Skin of body (tissue), 1 donor: ENCODE measurements at regions not wholly inside any gene's neighbourhood (a gene's known extent, or its start where the extent isn't known, plus 50 kb on each side); places are given as distances from the start of the nearest gene placed in this dataset.
"Not testable (repeated sequence)": the region's sequence is repeated elsewhere in the genome, so short reads cannot be mapped to it uniquely, and the experiment has no call there.

Source experiments
- DNase-seq: peaks from one replicate; lab custom pipeline; 2025; lab: John Stamatoyannopoulos, UW

DNA sequence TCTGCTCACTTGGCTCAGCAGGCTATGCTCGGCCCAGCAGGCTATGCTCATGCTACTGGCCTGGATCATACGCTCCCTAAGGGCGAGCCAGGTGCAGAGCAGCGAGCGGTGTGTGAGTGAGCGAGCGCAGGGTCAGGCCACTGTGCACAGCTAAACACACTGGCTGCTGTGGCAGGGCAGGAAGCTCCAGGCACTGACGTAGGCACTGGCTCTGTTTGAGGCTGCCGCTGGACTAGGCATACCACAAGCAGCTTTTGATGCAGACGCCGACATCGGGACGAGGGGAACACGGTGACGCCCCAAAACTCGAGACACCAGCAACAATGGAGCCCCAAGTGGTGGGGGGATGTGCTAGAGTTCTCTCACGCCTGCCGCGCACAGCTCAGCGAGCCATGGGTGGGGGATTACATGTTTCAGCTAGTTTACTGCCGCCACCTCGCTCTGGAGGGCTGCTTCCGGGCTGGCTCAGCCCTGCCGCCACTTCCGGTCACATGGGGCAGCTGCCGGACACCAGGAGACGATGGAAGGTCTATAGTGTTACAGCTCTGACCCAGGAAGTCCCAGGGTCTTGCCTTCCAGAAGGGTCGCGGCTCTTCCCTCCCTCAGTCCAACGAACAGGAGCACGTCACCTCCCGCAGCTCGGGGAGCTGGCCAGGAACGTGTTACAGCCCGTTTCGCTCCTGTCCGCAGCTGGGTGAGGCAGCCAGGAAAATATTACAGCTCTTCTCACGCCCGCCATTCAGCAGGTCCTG, 1176.9 kb upstream of the LRRTM1 start:
- DNase-seq: no peak

- DNase-seq: no peak
Observed at GRCh38 chr2:81467096-81467495, 1162.5 kb upstream of the LRRTM1 start.

DNA sequence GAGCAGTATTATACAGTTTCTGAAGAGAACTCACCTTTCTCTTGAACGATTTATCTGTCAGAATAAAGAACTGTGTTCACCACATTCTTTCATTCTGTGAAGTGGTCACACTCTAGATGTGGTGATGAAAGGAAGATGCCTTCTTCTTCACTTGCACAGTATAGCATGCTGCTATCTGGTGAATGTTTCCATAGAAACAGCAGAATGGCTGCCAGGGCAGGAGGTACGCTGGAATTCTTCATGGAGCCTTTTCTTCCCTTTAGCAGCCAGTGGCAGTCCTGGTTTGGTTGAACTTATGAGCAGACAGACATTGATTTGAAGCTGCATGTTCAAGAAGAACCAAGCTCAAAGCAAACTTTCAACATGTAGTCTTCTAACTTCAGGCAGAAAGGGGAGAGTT, 1157.9 kb upstream of the LRRTM1 start:
- DNase-seq: no peak

DNA sequence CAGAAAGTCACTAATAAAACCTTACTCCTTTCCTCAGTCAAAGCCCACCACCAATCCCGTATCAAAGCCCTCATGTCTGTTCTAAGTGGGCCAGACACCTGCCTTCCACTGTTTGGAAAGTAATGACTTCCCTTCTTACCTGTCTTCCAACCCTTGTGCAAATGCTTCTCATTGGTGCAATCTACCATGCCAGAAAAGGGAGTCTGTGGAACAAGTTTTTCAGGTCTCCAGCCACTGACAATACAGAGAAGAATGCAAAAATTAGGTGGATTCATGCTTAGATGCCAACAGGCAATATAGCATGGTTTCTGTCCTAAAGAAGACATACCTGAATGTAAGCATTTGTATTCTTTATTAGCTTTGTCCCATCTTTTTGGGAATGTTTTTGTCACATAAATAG, 1140.6 kb upstream of the LRRTM1 start:
- DNase-seq: no peak

GRCh38 chr2:81437456-81438000, 1133.0 kb upstream of the LRRTM1 start:
- DNase-seq: no peak

- DNase-seq: no peak
Observed at GRCh38 chr2:81436256-81436655, 1131.7 kb upstream of the LRRTM1 start.

DNA sequence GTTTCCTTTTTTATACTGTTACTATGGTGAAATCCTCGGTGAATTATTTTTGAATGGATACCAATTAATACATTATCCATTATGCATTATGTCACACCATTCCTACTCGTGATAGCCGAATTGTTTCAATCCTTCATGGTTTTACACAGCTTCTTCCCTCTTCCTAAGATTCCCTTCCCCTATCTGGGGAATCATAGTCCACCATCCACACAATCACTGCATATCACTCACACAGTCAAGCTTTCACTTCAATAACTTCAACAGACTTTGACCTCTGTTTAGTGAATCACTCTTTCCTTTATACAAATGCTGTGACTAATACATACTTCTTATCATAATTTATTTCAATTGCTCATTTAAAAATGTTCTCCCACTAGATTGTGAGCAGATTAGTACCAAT, 1108.1 kb upstream of the LRRTM1 start:
- DNase-seq: no peak

DNA sequence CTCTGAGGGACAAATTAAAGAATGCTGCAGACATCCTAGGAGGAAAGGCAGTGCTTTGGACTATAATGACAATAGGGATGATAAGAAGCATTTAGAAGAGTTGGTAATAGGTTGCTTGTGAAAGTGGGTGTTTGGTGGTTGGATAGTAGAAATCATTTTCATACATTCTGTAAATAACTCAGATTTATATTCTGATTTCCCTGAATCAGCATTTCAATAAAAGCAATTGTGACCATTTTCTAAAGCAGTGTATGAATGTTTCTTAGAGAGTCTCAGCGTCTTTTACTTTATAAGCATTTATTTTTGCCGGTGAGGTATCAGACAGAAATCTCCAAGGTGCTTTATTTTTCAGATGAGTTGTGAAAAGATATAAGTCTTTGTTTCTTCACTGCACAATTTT, 1099.0 kb upstream of the LRRTM1 start:
- no peak for DNase-seq

GRCh38 chr2:81396417-81397019, 1092.0 kb upstream of the LRRTM1 start:
- no peak for DNase-seq

DNA sequence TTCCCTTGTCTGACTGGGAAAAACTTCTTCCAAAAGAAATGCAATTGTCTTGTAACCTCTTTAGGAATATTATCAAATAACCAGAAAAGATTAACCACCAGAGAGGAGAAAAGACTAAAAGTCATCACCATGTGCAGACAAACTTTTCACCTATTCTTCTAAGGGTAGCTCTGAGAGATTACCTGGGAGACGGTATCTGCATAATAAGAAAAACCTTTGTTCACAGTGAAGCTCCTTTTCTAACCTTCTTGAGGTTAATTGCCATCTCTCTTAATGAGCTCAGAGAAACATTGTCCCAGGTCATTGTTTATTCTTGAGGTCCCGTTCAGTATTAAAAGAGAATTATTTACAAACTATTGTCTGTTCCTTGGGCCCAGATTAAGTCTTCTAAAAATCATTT, 1091.2 kb upstream of the LRRTM1 start:
- no peak for DNase-seq

DNA sequence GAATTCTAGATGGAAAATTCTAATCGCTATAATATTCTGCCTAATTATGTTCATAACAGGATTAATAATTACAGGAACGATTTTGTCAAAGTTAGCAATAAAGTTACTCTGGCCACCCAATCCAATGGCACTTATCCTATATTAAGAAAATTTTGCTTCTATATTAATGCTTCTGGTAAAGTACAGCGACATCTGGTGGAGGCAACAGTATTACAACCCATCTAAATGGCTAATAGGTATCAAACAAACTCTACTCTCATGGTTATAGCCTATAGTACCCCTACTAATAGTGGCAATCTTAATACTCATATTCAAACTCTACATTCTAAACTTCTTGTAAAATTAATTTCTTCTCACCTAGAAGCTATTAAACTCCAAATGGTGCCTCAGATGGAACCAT, 1084.7 kb upstream of the LRRTM1 start:
- DNase-seq: no peak

DNA sequence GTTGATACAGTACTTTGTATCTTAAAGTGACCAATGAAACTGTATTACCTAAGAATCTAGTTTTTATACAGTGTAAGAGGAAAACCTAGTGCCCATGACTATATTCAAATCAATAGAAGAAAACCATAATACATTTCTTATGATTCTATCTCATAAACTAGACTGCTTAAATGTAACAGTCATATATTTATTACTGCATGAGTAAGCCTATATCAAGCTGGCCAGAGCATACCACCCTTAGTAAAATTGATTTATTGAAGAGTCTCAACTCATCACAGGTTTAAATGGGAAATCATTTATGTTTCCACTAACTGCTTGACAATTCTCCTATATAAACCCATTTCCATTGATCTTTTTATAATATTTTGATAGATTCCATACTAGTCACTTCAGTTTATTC, 1059.2 kb upstream of the LRRTM1 start:
- DNase-seq: no peak

GRCh38 chr2:81362468-81362867, 1057.9 kb upstream of the LRRTM1 start:
- DNase-seq: not testable (repeated sequence)

- no peak for DNase-seq
Observed at GRCh38 chr2:81355436-81355835, 1050.9 kb upstream of the LRRTM1 start.

DNA sequence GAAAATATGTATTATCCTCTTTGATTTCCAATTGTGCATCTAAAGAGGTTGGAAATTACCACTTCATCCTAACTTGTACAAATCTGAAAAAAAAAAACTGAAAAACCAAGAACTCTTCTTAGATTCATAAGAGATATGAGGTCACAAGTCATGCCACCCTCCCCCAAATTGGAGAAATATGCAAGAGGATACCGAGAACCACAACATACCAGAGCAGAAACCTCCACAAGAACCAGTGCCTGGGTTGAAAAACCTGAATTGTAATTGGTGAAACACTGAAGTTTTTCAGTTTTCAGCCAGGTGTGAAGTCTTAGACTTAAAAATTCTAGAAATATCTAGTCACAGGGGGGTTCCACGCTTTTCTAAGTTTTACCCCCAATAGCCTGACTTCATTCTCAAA, 1029.5 kb upstream of the LRRTM1 start:
- no peak for DNase-seq

- DNase-seq: no peak
Observed at GRCh38 chr2:81328968-81329367, 1024.4 kb upstream of the LRRTM1 start.

DNA sequence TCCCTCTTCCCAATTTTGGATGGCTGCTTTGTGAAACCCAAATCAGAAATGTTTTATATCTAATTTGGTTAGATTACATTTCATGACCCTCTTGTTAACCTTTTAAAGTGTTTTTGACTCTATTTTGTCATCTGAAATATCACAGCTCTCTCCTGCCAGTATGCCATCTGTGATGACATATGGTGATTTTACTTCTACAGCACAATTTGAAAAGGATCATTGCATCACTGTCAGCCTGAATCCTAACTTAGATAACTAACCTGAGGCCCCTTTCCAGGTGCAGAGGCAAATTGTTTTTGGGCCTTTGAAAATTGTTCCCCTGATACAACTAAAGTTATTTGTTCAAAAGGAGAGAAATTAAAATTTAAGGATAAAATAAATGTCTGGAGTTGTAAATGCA, 1023.4 kb upstream of the LRRTM1 start:
- DNase-seq: no peak

DNA sequence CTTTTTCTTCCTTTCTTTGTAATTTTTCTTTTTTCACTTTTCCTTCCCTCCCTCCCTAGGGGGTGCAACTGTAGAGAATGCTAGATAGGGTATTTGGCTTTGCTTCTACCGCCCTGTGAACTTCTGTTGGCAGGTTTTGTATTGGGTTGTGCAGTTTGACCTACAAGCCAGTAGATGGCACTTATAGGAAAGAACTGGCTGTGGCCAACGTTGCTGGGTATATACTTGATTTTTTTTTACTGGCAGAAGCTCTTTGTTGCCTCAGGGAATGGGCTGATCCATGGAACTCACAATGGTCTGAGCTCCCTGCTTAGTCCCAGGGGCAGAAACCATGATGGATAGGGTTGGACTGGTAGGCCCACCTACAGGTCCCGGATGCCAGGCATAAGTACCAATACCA, 1019.5 kb upstream of the LRRTM1 start:
- DNase-seq: no peak

GRCh38 chr2:81304154-81304830, 999.7 kb upstream of the LRRTM1 start:
- no peak for DNase-seq

DNA sequence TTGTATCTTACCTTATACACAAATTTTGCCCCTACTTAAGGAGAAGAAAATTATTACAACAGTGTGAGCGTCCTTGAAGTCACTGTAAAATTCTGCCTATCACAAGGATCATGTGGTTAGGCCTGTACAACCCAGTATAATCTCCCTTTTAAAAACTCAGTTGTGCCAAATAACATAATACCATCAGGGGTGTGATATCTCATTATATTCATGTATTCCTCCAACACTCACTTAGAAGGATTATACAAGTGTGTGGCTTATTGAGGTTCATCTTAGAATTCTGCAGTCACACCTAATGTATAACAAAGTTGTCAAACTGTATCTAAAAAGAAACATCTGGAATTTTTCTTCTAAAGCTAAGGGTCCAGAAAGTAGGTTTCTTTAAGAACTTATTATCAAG, 998.8 kb upstream of the LRRTM1 start:
- no peak for DNase-seq

- no peak for DNase-seq
Observed at GRCh38 chr2:81299841-81300240, 995.3 kb upstream of the LRRTM1 start.

GRCh38 chr2:81290846-81291245, 986.3 kb upstream of the LRRTM1 start:
- DNase-seq: no peak

GRCh38 chr2:81283081-81283480, 978.5 kb upstream of the LRRTM1 start:
- peak; percentile 82 for DNase-seq
